Spleen (tissue), 7 donors: ENCODE measurements at regions not wholly inside any gene's neighbourhood (a gene's known extent, or its start where the extent isn't known, plus 50 kb on each side); places are given as distances from the start of the nearest gene placed in this dataset.

Experiments
- CTCF ChIP-seq, 11 experiments: fragments of 200-600 bp in 7 of 11; fragments of 450-650 bp in 4 of 11; sonication (generic) in 4 of 11; IDR thresholded peaks in 8 of 11; conservative IDR thresholded peaks in 3 of 11; 1 replicate in 7 of 11; 2 replicates in 4 of 11; pipeline versions ENCODE4 v1.4.0 to v1.8.0; 2016 to 2021; ENCODE audit warnings: antibody characterized with exemption in 11 of 11, inconsistent platforms in 4 of 11, mild to moderate bottlenecking in 1 of 11
- POLR2A ChIP-seq, 3 donors: fragments of 450-650 bp; IDR thresholded peaks; one replicate each; pipeline ENCODE4 v1.5.1; 2017; ENCODE audit warnings: antibody characterized with exemption in 3 of 3, mild to moderate bottlenecking in 1 of 3
- POLR2AphosphoS5 ChIP-seq, 3 donors: sonication (generic); formaldehyde crosslinking; IDR thresholded peaks; one replicate each; pipeline ENCODE4 v1.5.1; 2017; ENCODE audit warnings: antibody characterized with exemption in 3 of 3
- donor health status: DM: no; HTN: no; CAD: no; lungs with moderate emphysema.
- donor health status: DM: no; HTN: no; CAD: no.
- donor health status: DM: no; HTN: no; CAD: no.

- TF ChIP-seq CTCF (IDR thresholded peaks at IDR 0.05 in 8 of 11, conservative IDR thresholded peaks at IDR 0.05 in 3 of 11) (no peak), POLR2A (IDR thresholded peaks at IDR 0.05) (no peak), POLR2AphosphoS5 (IDR thresholded peaks at IDR 0.05) (no peak)
Measured at GRCh38 chr2:39954346-39954745, 175.3 kb upstream of the THUMPD2 start.
